ENCODE measurements at regions not wholly inside any gene's neighbourhood (a gene's known extent, or its start where the extent isn't known, plus 50 kb on each side); places are given as distances from the start of the nearest gene placed in this dataset.

DNA sequence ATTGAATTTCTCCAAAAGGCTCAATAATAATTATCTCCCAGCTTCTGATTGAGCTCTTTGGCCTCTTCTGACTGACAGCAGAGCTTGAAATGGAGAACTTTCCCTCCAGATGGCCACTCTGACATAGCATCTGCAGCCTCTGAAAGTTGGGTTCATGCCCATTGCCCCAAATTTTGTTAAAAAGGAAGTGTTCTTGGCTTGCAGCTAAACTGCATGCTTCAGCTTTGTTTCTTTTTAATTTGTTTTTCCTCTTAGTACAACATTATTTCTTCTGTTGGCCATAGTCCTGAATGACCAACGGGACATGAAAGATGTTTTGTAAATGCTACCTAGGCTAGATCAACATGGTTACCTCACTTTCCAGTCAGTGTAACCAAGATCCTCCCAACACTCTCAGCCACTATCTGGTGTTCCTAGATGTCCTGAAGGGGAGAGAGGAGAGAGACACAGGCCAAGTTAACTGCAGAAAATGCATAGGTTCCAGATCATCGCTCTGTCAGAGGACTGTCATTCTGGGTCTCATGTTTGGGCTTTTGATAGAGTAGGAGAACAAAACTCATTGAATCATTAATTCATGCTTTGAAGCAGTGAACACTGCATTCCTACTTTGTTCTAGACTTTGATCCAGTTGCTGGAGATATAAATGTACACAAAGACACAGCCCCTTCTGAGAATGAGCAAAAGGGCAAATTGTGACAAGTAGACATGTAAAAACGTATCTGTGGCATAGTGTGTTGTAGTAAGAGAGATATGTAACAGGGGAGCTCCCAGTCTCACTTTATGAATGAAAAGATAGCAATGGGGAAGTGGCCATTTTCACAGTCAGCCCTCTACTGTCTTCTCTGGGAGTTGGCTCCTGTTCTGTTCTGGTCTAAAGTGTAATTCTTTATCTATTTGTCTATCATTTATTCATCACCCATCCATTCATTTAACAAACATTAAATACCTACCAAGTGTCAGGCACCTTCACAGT, 156.2 kb downstream of the ZNF621 start:
- H3K79me2 ChIP-seq (ENCODE audit: insufficient read depth, low read length): no peaks in the 10 kb centered on the region
- no peak overlapping the region for H3T11ph ChIP-seq (ENCODE audit: low read length)
- H3K27ac ChIP-seq (ENCODE audit: insufficient read length, low read depth, low read length): no peak overlapping the region
- no peaks in the 10 kb centered on the region for H3K27me3 ChIP-seq (ENCODE audit: insufficient read depth, low read length)
- no peak overlapping the region for H2BK120ac ChIP-seq (ENCODE audit: low read depth, low read length, poor library complexity, severe bottlenecking)
- H2AFZ ChIP-seq (ENCODE audit: low read length): no peak overlapping the region
- H3K14ac ChIP-seq (ENCODE audit: insufficient read depth, low read length): no peak overlapping the region
- H3K9me3 ChIP-seq (ENCODE audit: control insufficient read depth, low read depth, low read length): no peaks in the 10 kb centered on the region
- no peak overlapping the region for H3K56ac ChIP-seq (ENCODE audit: insufficient read length, low read depth, low read length)
- no peak overlapping the region for H3K4ac ChIP-seq (ENCODE audit: low read depth, low read length)
- H3K9me3 Mint-ChIP-seq: no peaks in the 10 kb centered on the region
- no peak overlapping the region for H3K23ac ChIP-seq (ENCODE audit: insufficient read length, low read depth, low read length)
- H3K4me3 Mint-ChIP-seq: no peak overlapping the region
- H3K4me1 Mint-ChIP-seq: peaks cover 15 to 22% of the 10 kb centered on the region in 2 experiments
- H2BK20ac ChIP-seq (ENCODE audit: low read depth, low read length, poor library complexity, severe bottlenecking): no peak overlapping the region
- no CpG with 5 or more reads among the region's 3 CpGs for WGBS (ENCODE audit: extremely low coverage, insufficient read length, low lambda C conversion rate)
- no peak overlapping the region for H3K4me2 ChIP-seq (ENCODE audit: insufficient read depth, insufficient read length, low read length)
- no peak overlapping the region for H4K5ac ChIP-seq (ENCODE audit: insufficient read length, low read depth, low read length)
- H4K8ac ChIP-seq (replicated peaks; ENCODE audit: insufficient read length, low read depth, low read length): no peak overlapping the region
- no peak for DNase-seq
- no peaks in the 10 kb centered on the region for H4K20me1 ChIP-seq (ENCODE audit: control insufficient read depth, insufficient read depth, insufficient read length)
- H2BK5ac ChIP-seq (ENCODE audit: insufficient read length, low read length): no peak overlapping the region
- no peaks in the 10 kb centered on the region for H3K27me3 Mint-ChIP-seq (ENCODE audit: low read depth)
- no peaks in the 10 kb centered on the region for H3K36me3 Mint-ChIP-seq (ENCODE audit: insufficient read depth in 1 of 3, low read depth in 3 of 3)
- no peak overlapping the region for H3K9ac ChIP-seq (ENCODE audit: extremely low read depth, insufficient read length, low read length)
- H3K4me1 ChIP-seq (ENCODE audit: insufficient read depth, low read length): peaks cover 3% of the 10 kb centered on the region; the same call in 1 of the 2 replicates
- H2BK15ac ChIP-seq (ENCODE audit: low read depth, low read length): no peak overlapping the region
- H2BK12ac ChIP-seq (ENCODE audit: insufficient read length, low read depth, low read length): no peak overlapping the region
- no peak overlapping the region for H4K91ac ChIP-seq (ENCODE audit: insufficient read length, low read depth, low read length)
- TF ChIP-seq, protein P1, sequence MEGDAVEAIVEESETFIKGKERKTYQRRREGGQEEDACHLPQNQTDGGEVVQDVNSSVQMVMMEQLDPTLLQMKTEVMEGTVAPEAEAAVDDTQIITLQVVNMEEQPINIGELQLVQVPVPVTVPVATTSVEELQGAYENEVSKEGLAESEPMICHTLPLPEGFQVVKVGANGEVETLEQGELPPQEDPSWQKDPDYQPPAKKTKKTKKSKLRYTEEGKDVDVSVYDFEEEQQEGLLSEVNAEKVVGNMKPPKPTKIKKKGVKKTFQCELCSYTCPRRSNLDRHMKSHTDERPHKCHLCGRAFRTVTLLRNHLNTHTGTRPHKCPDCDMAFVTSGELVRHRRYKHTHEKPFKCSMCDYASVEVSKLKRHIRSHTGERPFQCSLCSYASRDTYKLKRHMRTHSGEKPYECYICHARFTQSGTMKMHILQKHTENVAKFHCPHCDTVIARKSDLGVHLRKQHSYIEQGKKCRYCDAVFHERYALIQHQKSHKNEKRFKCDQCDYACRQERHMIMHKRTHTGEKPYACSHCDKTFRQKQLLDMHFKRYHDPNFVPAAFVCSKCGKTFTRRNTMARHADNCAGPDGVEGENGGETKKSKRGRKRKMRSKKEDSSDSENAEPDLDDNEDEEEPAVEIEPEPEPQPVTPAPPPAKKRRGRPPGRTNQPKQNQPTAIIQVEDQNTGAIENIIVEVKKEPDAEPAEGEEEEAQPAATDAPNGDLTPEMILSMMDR (conservative IDR thresholded peaks at IDR 0.05): no peak
- no peak overlapping the region for H3K18ac ChIP-seq (ENCODE audit: insufficient read length, low read depth, low read length)
- H2AK5ac ChIP-seq (ENCODE audit: insufficient read length, low read length): no peak overlapping the region
- no peaks in the 10 kb centered on the region for H3K79me1 ChIP-seq (ENCODE audit: insufficient read depth, low read depth, low read length, poor library complexity, severe bottlenecking)
- no peak overlapping the region for H3K27ac Mint-ChIP-seq
- no peaks in the 10 kb centered on the region for H3K23me2 ChIP-seq (ENCODE audit: insufficient read length, low read depth, low read length, poor library complexity, severe bottlenecking)

Measured in H9 (cell line).